H9 (cell line): ENCODE measurements at regions not wholly inside any gene's neighbourhood (a gene's known extent, or its start where the extent isn't known, plus 50 kb on each side); places are given as distances from the start of the nearest gene placed in this dataset.

Source experiments
- DNase-seq: peaks from one replicate; pipeline ENCODE4 v3.0.0-alpha.2; 2017
- H2AFZ ChIP-seq: one replicate; pipeline ENCODE4 v1.6.1; 2013; ENCODE audit warnings: mild to moderate bottlenecking, low read length, control low read depth, moderate library complexity
- H2AK5ac ChIP-seq: 2 replicates; pipeline ENCODE4 v1.6.1; 2013; ENCODE audit warnings: low read length, control low read depth, mixed read lengths; ENCODE audit not compliant: insufficient read length
- H2BK120ac ChIP-seq: one replicate; pipeline ENCODE4 v1.6.1; 2013; ENCODE audit warnings: low read depth, mild to moderate bottlenecking, low read length, control low read depth, inconsistent platforms; ENCODE audit not compliant: poor library complexity, severe bottlenecking
- H2BK12ac ChIP-seq: 2 replicates; pipeline ENCODE4 v1.6.1; 2013; ENCODE audit warnings: low read length, control low read depth, mixed read lengths, low read depth; ENCODE audit not compliant: insufficient read length
- H2BK15ac ChIP-seq: 2 replicates; pipeline ENCODE4 v1.6.1; 2013; ENCODE audit warnings: low read depth, low read length, control low read depth
- H2BK20ac ChIP-seq: one replicate; pipeline ENCODE4 v1.6.1; 2013; ENCODE audit warnings: low read depth, mild to moderate bottlenecking, low read length, control low read depth, inconsistent platforms; ENCODE audit not compliant: poor library complexity, severe bottlenecking
- H2BK5ac ChIP-seq: 2 replicates; pipeline ENCODE4 v1.6.1; 2013; ENCODE audit warnings: low read length, control low read depth, mixed read lengths; ENCODE audit not compliant: insufficient read length
- H3K14ac ChIP-seq: 2 replicates; pipeline ENCODE4 v1.6.1; 2013; ENCODE audit warnings: low read length, control low read depth; ENCODE audit not compliant: insufficient read depth
- H3K18ac ChIP-seq: 2 replicates; pipeline ENCODE4 v1.6.1; 2013; ENCODE audit warnings: low read depth, mild to moderate bottlenecking, mixed read lengths, low read length, control low read depth; ENCODE audit not compliant: insufficient read length
- H3K23ac ChIP-seq: 2 replicates; pipeline ENCODE4 v1.6.1; 2013; ENCODE audit warnings: low read length, control low read depth, mixed read lengths, low read depth; ENCODE audit not compliant: insufficient read length
- H3K23me2 ChIP-seq: 2 replicates; pipeline ENCODE4 v1.6.1; 2013; ENCODE audit warnings: low read depth, mild to moderate bottlenecking, mixed read lengths, low read length, control low read depth; ENCODE audit not compliant: insufficient read length, poor library complexity, severe bottlenecking
- H3K27ac ChIP-seq: 2 replicates; pipeline ENCODE4 v1.5.1; 2013; ENCODE audit warnings: low read length, control low read depth, mixed read lengths, low read depth; ENCODE audit not compliant: insufficient read length
- H3K27me3 ChIP-seq: 2 replicates; pipeline ENCODE4 v1.6.1; 2013; ENCODE audit warnings: low read length, control low read depth, inconsistent platforms; ENCODE audit not compliant: insufficient read depth
- H3K4ac ChIP-seq: 2 replicates; pipeline ENCODE4 v1.6.1; 2013; ENCODE audit warnings: low read depth, mild to moderate bottlenecking, control low read depth, inconsistent platforms, low read length, moderate library complexity
- H3K4me1 ChIP-seq: 2 replicates; pipeline ENCODE4 v1.6.1; 2013; ENCODE audit warnings: low read length, control low read depth, inconsistent platforms; ENCODE audit not compliant: insufficient read depth
- H3K4me2 ChIP-seq: 2 replicates; pipeline ENCODE4 v1.6.1; 2013; ENCODE audit warnings: low read length, control low read depth, mixed read lengths; ENCODE audit not compliant: insufficient read length, insufficient read depth
- H3K56ac ChIP-seq: 2 replicates; pipeline ENCODE4 v1.6.1; 2013; ENCODE audit warnings: low read depth, mild to moderate bottlenecking, mixed read lengths, low read length, control low read depth; ENCODE audit not compliant: insufficient read length
- H3K79me1 ChIP-seq: 2 replicates; pipeline ENCODE4 v1.6.1; 2013; ENCODE audit warnings: low read depth, mild to moderate bottlenecking, moderate library complexity, low read length, control low read depth, inconsistent platforms; ENCODE audit not compliant: insufficient read depth, poor library complexity, severe bottlenecking
- H3K79me2 ChIP-seq: 2 replicates; pipeline ENCODE4 v1.6.1; 2013; ENCODE audit warnings: low read length, control low read depth, inconsistent platforms; ENCODE audit not compliant: insufficient read depth
- H3K9ac ChIP-seq: 2 replicates; pipeline ENCODE4 v1.6.1; 2013; ENCODE audit warnings: low read length, control low read depth, mixed read lengths; ENCODE audit not compliant: insufficient read length; ENCODE audit errors: extremely low read depth
- H3K9me3 ChIP-seq: one replicate; pipeline ENCODE4 v1.6.1; 2013; ENCODE audit warnings: low read depth, low read length, inconsistent platforms; ENCODE audit not compliant: control insufficient read depth
- H3T11ph ChIP-seq: one replicate; pipeline ENCODE4 v1.6.1; 2013; ENCODE audit warnings: mild to moderate bottlenecking, low read length, control low read depth, inconsistent platforms
- H4K20me1 ChIP-seq: one replicate; pipeline ENCODE4 v1.6.1; 2013; ENCODE audit not compliant: control insufficient read depth, insufficient read length, insufficient read depth
- H4K5ac ChIP-seq: 2 replicates; pipeline ENCODE4 v1.6.1; 2013; ENCODE audit warnings: low read depth, mild to moderate bottlenecking, mixed read lengths, low read length, control low read depth; ENCODE audit not compliant: insufficient read length
- H4K8ac ChIP-seq: replicated peaks from 2 replicates; pipeline ENCODE4 v1.6.1; 2013; ENCODE audit warnings: low read length, control low read depth, mixed read lengths, low read depth; ENCODE audit not compliant: insufficient read length
- H4K91ac ChIP-seq: 2 replicates; pipeline ENCODE4 v1.6.1; 2013; ENCODE audit warnings: low read depth, mild to moderate bottlenecking, moderate library complexity, mixed read lengths, low read length, control low read depth; ENCODE audit not compliant: insufficient read length
- H3K27ac Mint-ChIP-seq, 3 experiments: 2 replicates in 2 of 3; 3 replicates in 1 of 3; pipeline ENCODE4 v1.8.0; 2020 to 2021; ENCODE audit warnings: mixed read lengths in 3 of 3, mild to moderate bottlenecking in 1 of 3, moderate library complexity in 1 of 3
- H3K27me3 Mint-ChIP-seq: 2 replicates; pipeline ENCODE4 v1.8.0; 2021; ENCODE audit warnings: low read depth, mild to moderate bottlenecking, moderate library complexity, mixed read lengths
- H3K36me3 Mint-ChIP-seq, 3 experiments: 2 replicates in 2 of 3; 3 replicates in 1 of 3; pipeline ENCODE4 v1.8.0; 2020 to 2021; ENCODE audit warnings: low read depth in 3 of 3, mixed read lengths in 3 of 3; ENCODE audit not compliant: insufficient read depth in 1 of 3
- H3K4me1 Mint-ChIP-seq, 2 experiments: 2 replicates each; pipeline ENCODE4 v1.8.0; 2020; ENCODE audit warnings: mixed read lengths in 2 of 2
- H3K4me3 Mint-ChIP-seq, 2 experiments: 2 replicates in 1 of 2; 3 replicates in 1 of 2; pipeline ENCODE4 v1.8.0; 2020 to 2021; ENCODE audit warnings: mild to moderate bottlenecking in 2 of 2, mixed read lengths in 2 of 2, moderate library complexity in 1 of 2
- H3K9me3 Mint-ChIP-seq, 2 experiments: 2 replicates in 1 of 2; 3 replicates in 1 of 2; pipeline ENCODE4 v1.8.0; 2020; ENCODE audit warnings: mild to moderate bottlenecking in 2 of 2, mixed read lengths in 2 of 2, moderate library complexity in 1 of 2
- WGBS: extraction: QIAGEN DNeasy Blood & Tissue Kit; methylation state at CpG from one replicate; pipeline ENCODE4 v1.1.7; 2013; ENCODE audit warnings: missing lambda C conversion rate, low lambda C conversion rate, mixed read lengths; ENCODE audit not compliant: insufficient read length; ENCODE audit errors: extremely low coverage; 5-methylcytosine and 5-hydroxymethylcytosine counted together
- TF ChIP-seq, protein P1 (sequence below): fragments of 200-600 bp; sonication (generic); conservative IDR thresholded peaks from 3 replicates; pipeline ENCODE4 v1.8.0; 2021; ENCODE audit warnings: antibody characterized with exemption, mild to moderate bottlenecking

DNA sequence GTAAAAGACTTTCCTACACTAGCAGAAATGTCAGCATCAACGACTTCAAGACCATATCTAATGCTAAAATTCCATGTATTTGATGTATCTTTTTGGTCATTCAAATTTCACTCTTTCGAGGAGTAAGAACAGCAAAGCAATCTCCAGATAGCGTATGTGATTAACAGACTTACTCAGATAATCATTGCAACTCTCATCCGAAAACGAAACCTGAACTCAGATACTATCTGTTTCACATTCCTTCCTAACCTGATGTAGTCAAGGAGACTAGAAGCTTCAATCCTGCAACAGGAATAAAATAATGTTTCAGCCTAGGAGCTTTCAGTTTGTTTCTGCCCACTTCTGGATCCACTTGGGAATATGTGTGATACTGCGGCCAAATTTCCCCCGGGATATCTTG is 286.3 kb downstream of the NUAK1 start:
- no peak overlapping the region for H2BK12ac ChIP-seq
- no peaks in the 10 kb centered on the region for H3K9me3 ChIP-seq
- no peak overlapping the region for H2AK5ac ChIP-seq
- no peaks in the 10 kb centered on the region for H3K27me3 ChIP-seq
- H3K56ac ChIP-seq = no peak overlapping the region
- H2BK20ac ChIP-seq = no peak overlapping the region
- Mint-ChIP-seq H3K27ac (peak overlapping the region in 1 of 3 experiments; percentile 23; a peak in 1 of 7 replicates), H3K36me3 (no peaks in the 10 kb centered on the region; a peak in 1 of 7 replicates), H3K27me3 (no peaks in the 10 kb centered on the region; the same call in 1 of the 2 replicates), H3K4me3 (no peak overlapping the region), H3K4me1 (no peaks in the 10 kb centered on the region), H3K9me3 (no peaks in the 10 kb centered on the region)
- no peak overlapping the region for H4K8ac ChIP-seq
- no peaks in the 10 kb centered on the region for H3K79me1 ChIP-seq
- no peak overlapping the region for H2BK5ac ChIP-seq
- H3K4ac ChIP-seq = no peak overlapping the region
- H3K79me2 ChIP-seq = no peaks in the 10 kb centered on the region
- no peak overlapping the region for H3T11ph ChIP-seq
- H3K23me2 ChIP-seq = no peaks in the 10 kb centered on the region
- no peak overlapping the region for H4K91ac ChIP-seq
- no peak overlapping the region for H3K4me2 ChIP-seq
- no peak overlapping the region for H3K27ac ChIP-seq
- no CpG with 5 or more reads among the region's 7 CpGs for WGBS
- no peak overlapping the region for H2AFZ ChIP-seq
- no peak overlapping the region for H2BK15ac ChIP-seq
- no peak for DNase-seq
- no peak overlapping the region for H4K5ac ChIP-seq
- no peak overlapping the region for H2BK120ac ChIP-seq
- no peaks in the 10 kb centered on the region for H4K20me1 ChIP-seq
- no peak overlapping the region for H3K23ac ChIP-seq
- H3K14ac ChIP-seq = no peak overlapping the region
- TF ChIP-seq, protein P1, sequence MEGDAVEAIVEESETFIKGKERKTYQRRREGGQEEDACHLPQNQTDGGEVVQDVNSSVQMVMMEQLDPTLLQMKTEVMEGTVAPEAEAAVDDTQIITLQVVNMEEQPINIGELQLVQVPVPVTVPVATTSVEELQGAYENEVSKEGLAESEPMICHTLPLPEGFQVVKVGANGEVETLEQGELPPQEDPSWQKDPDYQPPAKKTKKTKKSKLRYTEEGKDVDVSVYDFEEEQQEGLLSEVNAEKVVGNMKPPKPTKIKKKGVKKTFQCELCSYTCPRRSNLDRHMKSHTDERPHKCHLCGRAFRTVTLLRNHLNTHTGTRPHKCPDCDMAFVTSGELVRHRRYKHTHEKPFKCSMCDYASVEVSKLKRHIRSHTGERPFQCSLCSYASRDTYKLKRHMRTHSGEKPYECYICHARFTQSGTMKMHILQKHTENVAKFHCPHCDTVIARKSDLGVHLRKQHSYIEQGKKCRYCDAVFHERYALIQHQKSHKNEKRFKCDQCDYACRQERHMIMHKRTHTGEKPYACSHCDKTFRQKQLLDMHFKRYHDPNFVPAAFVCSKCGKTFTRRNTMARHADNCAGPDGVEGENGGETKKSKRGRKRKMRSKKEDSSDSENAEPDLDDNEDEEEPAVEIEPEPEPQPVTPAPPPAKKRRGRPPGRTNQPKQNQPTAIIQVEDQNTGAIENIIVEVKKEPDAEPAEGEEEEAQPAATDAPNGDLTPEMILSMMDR = no peak
- H3K18ac ChIP-seq = no peak overlapping the region
- no peak overlapping the region for H3K9ac ChIP-seq
- H3K4me1 ChIP-seq = no peaks in the 10 kb centered on the region
